ENCODE measurements at regions not wholly inside any gene's neighbourhood (a gene's known extent, or its start where the extent isn't known, plus 50 kb on each side); places are given as distances from the start of the nearest gene placed in this dataset.
"Not testable (repeated sequence)": the region's sequence is repeated elsewhere in the genome, so short reads cannot be mapped to it uniquely, and the experiment has no call there.

GRCh38 chr3:158026236-158026635 is 80.0 kb downstream of the SHOX2 start:
- Histone ChIP-seq H3K27me3 (replicated peaks) (no peaks in the 10 kb centered on the region), H3K4me3 (ENCODE audit: low read depth, low read length) (no peak overlapping the region), H3K36me3 (replicated peaks) (no peaks in the 10 kb centered on the region), H3K27ac (no peak overlapping the region)
- in situ Hi-C loops (cut with HindIII; ENCODE audit: low pct_ligation_motif_present, low sequenced_read_pairs), result no loop called here
- DNase-seq, result no peak
- no peak for TF ChIP-seq CTCF (IDR thresholded peaks at IDR 0.05; ENCODE audit: low read depth, low read length, missing control alignments)

GRCh38 chr3:158019897-158020296 is 86.3 kb downstream of the SHOX2 start:
- DNase-seq; H3K36me3 ChIP-seq (replicated peaks); H3K27me3 ChIP-seq (replicated peaks); in situ Hi-C loops (cut with HindIII; ENCODE audit: low pct_ligation_motif_present, low sequenced_read_pairs); H3K4me3 ChIP-seq (ENCODE audit: low read depth, low read length); H3K27ac ChIP-seq: not testable (repeated sequence)

- no peak overlapping the region for H3K4me3 ChIP-seq (ENCODE audit: low read depth, low read length)
- H3K27me3 ChIP-seq (replicated peaks), result no peaks in the 10 kb centered on the region
- H3K27ac ChIP-seq, result no peak overlapping the region
- no peaks in the 10 kb centered on the region for H3K36me3 ChIP-seq (replicated peaks)
- no peak for DNase-seq
- in situ Hi-C loops (cut with HindIII; ENCODE audit: low pct_ligation_motif_present, low sequenced_read_pairs), result no loop called here
- TF ChIP-seq CTCF (IDR thresholded peaks at IDR 0.05; ENCODE audit: low read depth, low read length, missing control alignments), result no peak
These were observed 87.8 kb downstream of the SHOX2 start for GRCh38 chr3:158018462-158018861.

GRCh38 chr3:158012901-158013300 is 93.3 kb downstream of the SHOX2 start:
- Histone ChIP-seq H3K27me3 (replicated peaks) (no peaks in the 10 kb centered on the region), H3K27ac (no peak overlapping the region), H3K36me3 (replicated peaks) (no peaks in the 10 kb centered on the region), H3K4me3 (ENCODE audit: low read depth, low read length) (no peak overlapping the region)
- no peak for TF ChIP-seq CTCF (IDR thresholded peaks at IDR 0.05; ENCODE audit: low read depth, low read length, missing control alignments)
- DNase-seq, result no peak
- in situ Hi-C loops (cut with HindIII; ENCODE audit: low pct_ligation_motif_present, low sequenced_read_pairs), result no loop called here

GRCh38 chr3:158005391-158006100 is 100.7 kb downstream of the SHOX2 start:
- Histone ChIP-seq H3K36me3 (replicated peaks) (no peaks in the 10 kb centered on the region), H3K27me3 (replicated peaks) (no peaks in the 10 kb centered on the region), H3K4me3 (ENCODE audit: low read depth, low read length) (no peak overlapping the region), H3K27ac (no peak overlapping the region)
- no peak for DNase-seq
- in situ Hi-C loops (cut with HindIII; ENCODE audit: low pct_ligation_motif_present, low sequenced_read_pairs), result no loop called here
- no peak for TF ChIP-seq CTCF (IDR thresholded peaks at IDR 0.05; ENCODE audit: low read depth, low read length, missing control alignments)

GRCh38 chr3:157999246-157999645 is 107.0 kb downstream of the SHOX2 start:
- in situ Hi-C loops (cut with HindIII; ENCODE audit: low pct_ligation_motif_present, low sequenced_read_pairs), result no loop called here

More at GRCh38 chr3:157999246-157999645, 107.0 kb downstream of the SHOX2 start:
- Histone ChIP-seq H3K27me3 (replicated peaks) (no peaks in the 10 kb centered on the region), H3K27ac (no peak overlapping the region), H3K36me3 (replicated peaks) (no peaks in the 10 kb centered on the region), H3K4me3 (ENCODE audit: low read depth, low read length) (no peak overlapping the region)
- DNase-seq, result no peak
- no peak for TF ChIP-seq CTCF (IDR thresholded peaks at IDR 0.05; ENCODE audit: low read depth, low read length, missing control alignments)
